SU-DHL-6 (cell line): ENCODE measurements at regions not wholly inside any gene's neighbourhood (a gene's known extent, or its start where the extent isn't known, plus 50 kb on each side); places are given as distances from the start of the nearest gene placed in this dataset.

Experiments
- H2AFZ ChIP-seq: fragments of 200-600 bp; sonication (generic); 2 replicates; pipeline ENCODE4 v1.6.1; 2014; ENCODE audit warnings: low read depth, mild to moderate bottlenecking, moderate library complexity, mixed read lengths, antibody characterized with exemption, low read length; ENCODE audit not compliant: severe bottlenecking
- H3F3A ChIP-seq: fragments of 200-600 bp; shearing (Covaris generic); 2 replicates; pipeline ENCODE4 v1.6.0; 2016; ENCODE audit warnings: antibody characterized with exemption, mild to moderate bottlenecking; ENCODE audit not compliant: insufficient read depth
- H3K27ac ChIP-seq: fragments of 200-600 bp; sonication (generic); 2 replicates; pipeline ENCODE4 v1.5.1; 2016; ENCODE audit warnings: low read depth, mild to moderate bottlenecking, low read length, moderate library complexity, mixed read lengths
- H3K27me3 ChIP-seq: fragments of 200-600 bp; sonication (generic), shearing (Covaris generic); 2 replicates; pipeline ENCODE4 v1.6.0; 2014; ENCODE audit warnings: mild to moderate bottlenecking, low read length
- H3K36me3 ChIP-seq: fragments of 200-600 bp; sonication (generic); 2 replicates; pipeline ENCODE4 v1.6.1; 2014; ENCODE audit warnings: mild to moderate bottlenecking, low read length, mixed read lengths
- H3K4me2 ChIP-seq: fragments of 300-600, 200-600 bp; shearing (Covaris generic), sonication (generic); 2 replicates; pipeline ENCODE4 v1.6.0; 2014; ENCODE audit warnings: low read length, low read depth, mild to moderate bottlenecking; ENCODE audit not compliant: poor library complexity, severe bottlenecking
- H3K4me3 ChIP-seq: fragments of 200-600 bp; sonication (generic); 2 replicates; pipeline ENCODE4 v1.5.1; 2014; ENCODE audit warnings: antibody characterized with exemption, low read length, mild to moderate bottlenecking, mixed read lengths; ENCODE audit not compliant: insufficient read depth, poor library complexity, severe bottlenecking
- H3K79me2 ChIP-seq: fragments of 200-600 bp; sonication (generic); 2 replicates; pipeline ENCODE4 v1.6.1; 2014; ENCODE audit warnings: mild to moderate bottlenecking, low read length, moderate library complexity; ENCODE audit not compliant: insufficient read depth
- H3K9ac ChIP-seq: fragments of 200-600 bp; sonication (generic); 2 replicates; pipeline ENCODE4 v1.7.0; 2014; ENCODE audit warnings: mild to moderate bottlenecking, low read length
- H3K9me2 ChIP-seq: fragments of 200-600 bp; sonication (generic); replicated peaks from 2 replicates; pipeline ENCODE4 v1.6.1; 2014; ENCODE audit warnings: low read length; ENCODE audit not compliant: insufficient read depth
- H3K9me3 ChIP-seq: fragments of 200-600 bp; sonication (generic); 2 replicates; pipeline ENCODE4 v1.6.1; 2014; ENCODE audit warnings: low read length, mixed read lengths; ENCODE audit not compliant: insufficient read depth
- H4K20me1 ChIP-seq: fragments of 200-600 bp; sonication (generic); 2 replicates; pipeline ENCODE4 v1.6.1; 2014; ENCODE audit warnings: low read depth, mild to moderate bottlenecking, antibody characterized with exemption, low read length, moderate library complexity, mixed read lengths
- CTCF ChIP-seq: fragments of 200-600 bp; sonication (generic); IDR thresholded peaks from one replicate; pipeline ENCODE4 v1.5.1; 2017; ENCODE audit warnings: antibody characterized with exemption, mild to moderate bottlenecking, low read length, moderate library complexity; ENCODE audit not compliant: insufficient read depth, poor library complexity, severe bottlenecking
- EZH2phosphoT487 ChIP-seq: fragments of 200-600 bp; sonication (generic), shearing (Covaris generic); conservative IDR thresholded peaks from 2 replicates; pipeline ENCODE4 v1.6.1; 2018; ENCODE audit warnings: mild to moderate bottlenecking, antibody characterized with exemption, low read length, moderate library complexity, mixed read lengths

- H3K79me2 ChIP-seq = no peaks in the 10 kb centered on the region
- H3K27me3 ChIP-seq = no peaks in the 10 kb centered on the region
- no peak overlapping the region for H3K4me3 ChIP-seq
- H3K9me3 ChIP-seq = no peaks in the 10 kb centered on the region
- no peaks in the 10 kb centered on the region for H4K20me1 ChIP-seq
- H3K27ac ChIP-seq = no peak overlapping the region
- H3K9ac ChIP-seq = no peak overlapping the region
- H3K9me2 ChIP-seq = no peaks in the 10 kb centered on the region
- TF ChIP-seq CTCF (no peak), EZH2phosphoT487 (no peak)
- no peaks in the 10 kb centered on the region for H3F3A ChIP-seq
- no peaks in the 10 kb centered on the region for H3K36me3 ChIP-seq
- no peak overlapping the region for H2AFZ ChIP-seq
- H3K4me2 ChIP-seq = no peak overlapping the region
Observed at GRCh38 chr3:106458952-106459351, 590.1 kb upstream of the CBLB start.

- Histone ChIP-seq H3K9me3 (no peaks in the 10 kb centered on the region), H3K36me3 (no peaks in the 10 kb centered on the region), H3K79me2 (no peaks in the 10 kb centered on the region), H3K9ac (no peak overlapping the region), H3K4me2 (no peak overlapping the region), H3F3A (no peaks in the 10 kb centered on the region), H2AFZ (no peak overlapping the region), H3K27me3 (no peaks in the 10 kb centered on the region), H3K9me2 (no peaks in the 10 kb centered on the region), H4K20me1 (no peaks in the 10 kb centered on the region), H3K4me3 (no peak overlapping the region), H3K27ac (no peak overlapping the region)
- TF ChIP-seq EZH2phosphoT487 (no peak), CTCF (no peak)
Observed at GRCh38 chr3:106466881-106467280, 598.1 kb upstream of the CBLB start.

- no peak overlapping the region for H3K27ac ChIP-seq
- no peak overlapping the region for H2AFZ ChIP-seq
- H3K9me3 ChIP-seq = no peaks in the 10 kb centered on the region
- H3K27me3 ChIP-seq = no peaks in the 10 kb centered on the region
- TF ChIP-seq CTCF (no peak), EZH2phosphoT487 (no peak)
- no peak overlapping the region for H3K4me3 ChIP-seq
- no peaks in the 10 kb centered on the region for H3K9me2 ChIP-seq
- H3F3A ChIP-seq = no peaks in the 10 kb centered on the region
- H3K36me3 ChIP-seq = no peaks in the 10 kb centered on the region
- no peak overlapping the region for H3K9ac ChIP-seq
- no peaks in the 10 kb centered on the region for H3K79me2 ChIP-seq
- no peaks in the 10 kb centered on the region for H4K20me1 ChIP-seq
- H3K4me2 ChIP-seq = no peak overlapping the region
Observed at GRCh38 chr3:106473576-106474475, 605.0 kb upstream of the CBLB start.
